DND-41 (cell line): ENCODE measurements at regions not wholly inside any gene's neighbourhood (a gene's known extent, or its start where the extent isn't known, plus 50 kb on each side); places are given as distances from the start of the nearest gene placed in this dataset.

Experiments
- ATAC-seq: fragments of 200-7000 bp; cut with Tn5 transposase; 3 replicates; pipeline ENCODE4 v1.9.1; 2021; ENCODE audit warnings: low read depth; ENCODE audit not compliant: insufficient read depth
- DNase-seq: peaks from one replicate; pipeline ENCODE4 v3.0.0-alpha.2; 2020
- H2AFZ ChIP-seq: 2 replicates; pipeline ENCODE4 v1.6.0; 2012; ENCODE audit warnings: low read depth, low read length
- H3K27ac ChIP-seq: 2 replicates; pipeline ENCODE4 v1.5.1; 2012; ENCODE audit warnings: low read length, inconsistent platforms
- H3K27me3 ChIP-seq: fragments of 200-600 bp; sonication (generic); 2 replicates; pipeline ENCODE4 v1.6.0; 2012; ENCODE audit warnings: low read length, mild to moderate bottlenecking, inconsistent platforms; ENCODE audit not compliant: insufficient read depth, poor library complexity
- H3K36me3 ChIP-seq: 2 replicates; pipeline ENCODE4 v1.5.1; 2012; ENCODE audit warnings: low read length, inconsistent platforms; ENCODE audit not compliant: insufficient read depth
- H3K4me1 ChIP-seq: 2 replicates; pipeline ENCODE4 v1.5.1; 2012; ENCODE audit warnings: mild to moderate bottlenecking, low read length; ENCODE audit not compliant: insufficient read depth
- H3K4me2 ChIP-seq: 2 replicates; pipeline ENCODE4 v1.6.0; 2012; ENCODE audit warnings: mild to moderate bottlenecking, moderate library complexity, low read length, inconsistent platforms; ENCODE audit not compliant: insufficient read depth
- H3K4me3 ChIP-seq, 2 experiments: fragments of 200-600 bp in 1 of 2; shearing (Covaris generic) in 1 of 2; 2 replicates each; pipeline ENCODE4 v1.5.1; 2012 to 2016; ENCODE audit warnings: inconsistent platforms in 2 of 2, low read length in 2 of 2, mild to moderate bottlenecking in 2 of 2, low read depth in 1 of 2, moderate library complexity in 1 of 2
- H3K79me2 ChIP-seq: 2 replicates; pipeline ENCODE4 v1.6.0; 2012; ENCODE audit warnings: low read length, inconsistent platforms; ENCODE audit not compliant: insufficient read depth
- H3K9ac ChIP-seq: 2 replicates; pipeline ENCODE4 v1.6.0; 2012; ENCODE audit warnings: low read depth, mild to moderate bottlenecking, inconsistent platforms, low read length, moderate library complexity
- H3K9me3 ChIP-seq: 2 replicates; pipeline ENCODE4 v1.5.1; 2012; ENCODE audit warnings: low read length, moderate library complexity, mild to moderate bottlenecking, inconsistent platforms; ENCODE audit not compliant: insufficient read depth, severe bottlenecking
- H4K20me1 ChIP-seq: 2 replicates; pipeline ENCODE4 v1.6.0; 2012; ENCODE audit warnings: low read length; ENCODE audit not compliant: insufficient read depth
- CTCF ChIP-seq: IDR thresholded peaks from 2 replicates; pipeline ENCODE4 v1.5.1; 2012; ENCODE audit warnings: borderline replicate concordance, low read length, moderate library complexity, mild to moderate bottlenecking; ENCODE audit not compliant: poor library complexity, severe bottlenecking; ENCODE audit errors: extremely low read depth
- EZH2 ChIP-seq: IDR thresholded peaks from 3 replicates; pipeline ENCODE4 v1.6.1; 2012; ENCODE audit warnings: borderline replicate concordance, low read depth, mild to moderate bottlenecking, moderate library complexity, low read length, inconsistent platforms; ENCODE audit not compliant: severe bottlenecking

GRCh38 chr1:234864116-234864515 is 254.1 kb upstream of the IRF2BP2 start:
- H3K27ac ChIP-seq = no peak overlapping the region
- no peaks in the 10 kb centered on the region for H3K27me3 ChIP-seq
- H3K4me3 ChIP-seq = no peak overlapping the region
- H3K9me3 ChIP-seq = no peaks in the 10 kb centered on the region
- TF ChIP-seq EZH2 = no peak
- H3K4me2 ChIP-seq = no peak overlapping the region
- no peak overlapping the region for H3K9ac ChIP-seq
- DNase-seq (no peak), ATAC-seq (no peak)
- H2AFZ ChIP-seq = no peak overlapping the region
- H3K79me2 ChIP-seq = no peaks in the 10 kb centered on the region
- no peaks in the 10 kb centered on the region for H3K4me1 ChIP-seq
- no peaks in the 10 kb centered on the region for H3K36me3 ChIP-seq
- no peaks in the 10 kb centered on the region for H4K20me1 ChIP-seq

- Histone ChIP-seq H2AFZ (no peak overlapping the region), H3K79me2 (no peaks in the 10 kb centered on the region), H3K27me3 (no peaks in the 10 kb centered on the region), H3K27ac (no peak overlapping the region), H3K36me3 (no peaks in the 10 kb centered on the region), H3K4me1 (no peaks in the 10 kb centered on the region), H3K4me2 (no peak overlapping the region), H3K9ac (no peak overlapping the region), H3K4me3 (no peak overlapping the region), H3K9me3 (no peaks in the 10 kb centered on the region), H4K20me1 (no peaks in the 10 kb centered on the region)
- DNase-seq (no peak), ATAC-seq (no peak)
- no peak for TF ChIP-seq CTCF
- TF ChIP-seq EZH2 = no peak
Observed at GRCh38 chr1:234863551-234863971, 253.6 kb upstream of the IRF2BP2 start.

GRCh38 chr1:234862944-234863515 is 253.1 kb upstream of the IRF2BP2 start:
- H3K27ac ChIP-seq = no peak overlapping the region
- DNase-seq = no peak
- H3K9me3 ChIP-seq = no peaks in the 10 kb centered on the region
- no peak overlapping the region for H2AFZ ChIP-seq
- H3K79me2 ChIP-seq = no peaks in the 10 kb centered on the region
- H3K4me3 ChIP-seq = no peak overlapping the region
- ATAC-seq = no peak
- no peak for TF ChIP-seq CTCF
- TF ChIP-seq EZH2 = no peak
- H3K4me1 ChIP-seq = no peaks in the 10 kb centered on the region
- H3K9ac ChIP-seq = no peak overlapping the region
- no peaks in the 10 kb centered on the region for H3K36me3 ChIP-seq
- no peak overlapping the region for H3K4me2 ChIP-seq
- no peaks in the 10 kb centered on the region for H3K27me3 ChIP-seq
- no peaks in the 10 kb centered on the region for H4K20me1 ChIP-seq

GRCh38 chr1:234862360-234862943 is 252.5 kb upstream of the IRF2BP2 start:
- Histone ChIP-seq H3K79me2 (no peaks in the 10 kb centered on the region), H3K4me2 (no peak overlapping the region), H3K9ac (no peak overlapping the region), H3K27me3 (no peaks in the 10 kb centered on the region), H3K4me3 (no peak overlapping the region), H4K20me1 (no peaks in the 10 kb centered on the region), H3K27ac (no peak overlapping the region), H3K36me3 (no peaks in the 10 kb centered on the region), H2AFZ (no peak overlapping the region), H3K9me3 (no peaks in the 10 kb centered on the region), H3K4me1 (no peaks in the 10 kb centered on the region)
- TF ChIP-seq EZH2 = no peak
- DNase-seq = no peak
- no peak for ATAC-seq
